ENCODE measurements at regions not wholly inside any gene's neighbourhood (a gene's known extent, or its start where the extent isn't known, plus 50 kb on each side); places are given as distances from the start of the nearest gene placed in this dataset.
"Not testable (repeated sequence)": the region's sequence is repeated elsewhere in the genome, so short reads cannot be mapped to it uniquely, and the experiment has no call there.

DNA sequence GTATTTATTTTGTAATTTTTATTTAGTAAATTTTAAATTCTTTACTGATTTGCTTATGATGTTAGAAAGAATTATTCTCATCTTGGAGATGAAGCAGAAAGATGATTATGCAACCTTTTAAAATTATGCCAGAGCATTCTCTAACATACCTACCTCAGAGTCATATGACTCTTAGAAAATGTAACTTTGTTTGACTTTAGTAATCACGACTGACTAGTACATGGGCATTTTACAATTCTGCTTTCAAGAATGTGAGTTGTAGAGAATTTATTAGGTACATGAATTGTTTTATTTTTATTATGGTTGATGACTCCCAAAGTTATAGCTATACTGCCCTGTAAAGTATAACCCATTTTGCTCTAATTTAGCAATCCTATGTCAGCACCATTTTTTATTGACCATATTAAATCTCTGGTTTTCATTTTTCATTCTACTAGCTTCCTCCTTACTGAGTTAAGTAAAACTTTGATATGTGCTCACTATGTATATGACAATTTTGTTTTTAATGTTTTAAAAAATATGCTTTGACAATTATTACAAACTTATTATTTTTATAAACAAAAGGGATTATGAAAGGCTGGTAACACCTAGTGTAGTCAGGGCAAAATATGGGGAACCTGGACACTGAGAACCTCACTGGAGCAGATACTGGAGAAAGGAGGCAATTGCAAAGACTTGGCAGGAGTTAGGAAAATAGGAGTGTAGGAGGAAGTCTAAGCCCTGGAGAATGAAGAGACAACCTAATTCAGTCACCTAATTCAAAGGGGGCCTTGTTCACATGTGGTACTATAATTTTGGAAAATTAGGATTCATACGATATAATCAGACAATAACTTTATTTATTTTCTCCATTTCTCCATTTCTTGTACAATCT, 249.7 kb upstream of the DAB2 start:
- DNase-seq: no peak

DNA sequence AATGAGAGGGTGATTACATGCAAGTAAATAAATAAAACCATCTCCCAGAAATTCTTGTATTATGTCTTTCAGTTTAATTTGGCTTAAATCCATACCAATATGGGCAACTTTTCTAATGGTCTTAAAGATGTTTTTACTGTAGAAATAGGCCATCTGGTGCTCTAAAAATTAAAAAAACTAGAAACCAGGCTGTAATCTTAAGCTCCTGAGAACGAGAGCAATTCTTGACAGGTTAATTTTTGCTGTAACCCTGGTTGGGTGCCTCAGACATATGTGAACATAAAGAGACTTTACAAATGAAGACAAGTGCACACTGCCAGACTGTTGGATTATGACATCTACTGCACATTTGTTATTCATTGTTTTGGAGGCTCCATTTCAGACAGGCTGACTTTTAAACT, 246.8 kb upstream of the DAB2 start:
- DNase-seq: no peak

DNA sequence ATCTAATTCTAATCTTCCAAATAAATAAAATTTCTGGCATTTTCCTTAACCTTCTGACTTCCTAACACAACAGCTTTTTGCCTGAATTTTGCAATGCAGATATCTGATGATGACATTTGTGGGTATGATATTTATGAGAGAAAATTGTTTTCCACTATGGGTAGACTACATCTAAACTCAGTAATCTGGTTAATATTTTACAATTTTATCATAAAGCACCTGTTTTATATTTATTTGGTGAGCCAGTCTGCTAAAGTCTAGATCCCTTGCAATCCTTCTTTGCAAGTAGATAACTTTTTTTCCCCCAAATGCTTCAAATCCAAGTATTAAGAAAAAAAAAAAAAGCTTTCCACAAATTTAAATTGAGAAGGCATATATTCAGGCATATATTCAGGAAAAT, 246.2 kb upstream of the DAB2 start:
- no peak for DNase-seq

DNA sequence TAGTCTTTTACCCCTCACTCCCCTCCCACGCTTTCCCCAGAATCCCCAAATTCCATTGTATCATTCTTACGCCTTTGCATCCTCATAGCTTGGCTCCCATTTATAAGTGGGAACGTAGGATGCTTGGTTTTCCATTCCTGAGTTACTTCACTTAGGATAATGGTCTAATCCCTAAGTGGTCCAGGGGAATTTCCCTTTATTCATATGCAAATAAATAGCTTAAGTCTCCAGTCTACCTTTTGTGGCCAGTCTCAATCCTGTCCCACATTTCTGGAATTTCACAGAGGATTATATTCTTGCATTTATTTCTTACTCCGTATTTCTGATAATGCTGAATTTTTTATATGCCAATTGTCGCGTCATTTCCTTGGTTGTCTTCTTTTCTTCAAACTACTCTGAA, 245.6 kb upstream of the DAB2 start:
- DNase-seq: no peak

DNA sequence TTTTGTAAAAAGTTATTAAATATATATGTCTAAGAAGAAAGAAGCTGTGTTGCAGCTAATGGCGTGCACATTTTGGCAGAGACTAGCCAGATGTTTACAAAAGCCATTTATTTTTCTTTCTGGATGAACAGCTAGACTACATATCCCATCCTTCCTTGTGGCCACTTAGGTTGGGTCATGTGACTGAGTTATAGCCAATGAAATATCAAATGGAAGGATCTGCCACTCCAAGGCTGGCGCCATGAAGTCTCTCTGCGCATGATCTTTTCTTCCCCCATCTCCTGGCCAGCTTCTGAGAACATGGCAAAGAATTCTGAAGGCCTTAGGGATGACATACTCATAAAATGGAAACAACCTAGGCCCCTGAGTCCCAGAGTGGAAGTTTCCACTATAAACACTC, 244.2 kb upstream of the DAB2 start:
- DNase-seq: no peak

DNA sequence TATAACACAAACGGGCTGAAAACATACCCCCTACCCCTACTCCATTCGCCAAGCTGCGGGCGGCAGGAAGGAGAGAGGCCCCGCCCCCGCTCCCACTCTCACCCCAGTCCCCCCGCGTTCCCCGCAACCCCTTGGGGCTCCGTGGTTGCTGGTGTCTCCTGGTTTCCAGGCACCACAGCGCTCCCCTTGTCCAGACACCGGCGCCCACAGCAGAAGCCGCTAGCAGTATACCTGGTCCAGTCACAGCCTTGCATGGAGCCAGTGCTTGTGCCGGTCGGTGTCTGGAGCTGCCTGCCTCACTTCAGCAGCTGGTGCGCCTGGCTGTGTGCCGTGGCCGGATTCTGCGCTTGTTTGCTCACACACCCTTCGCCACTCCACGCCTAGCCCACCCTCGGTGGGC, 240.5 kb upstream of the DAB2 start:
- no peak for DNase-seq

DNA sequence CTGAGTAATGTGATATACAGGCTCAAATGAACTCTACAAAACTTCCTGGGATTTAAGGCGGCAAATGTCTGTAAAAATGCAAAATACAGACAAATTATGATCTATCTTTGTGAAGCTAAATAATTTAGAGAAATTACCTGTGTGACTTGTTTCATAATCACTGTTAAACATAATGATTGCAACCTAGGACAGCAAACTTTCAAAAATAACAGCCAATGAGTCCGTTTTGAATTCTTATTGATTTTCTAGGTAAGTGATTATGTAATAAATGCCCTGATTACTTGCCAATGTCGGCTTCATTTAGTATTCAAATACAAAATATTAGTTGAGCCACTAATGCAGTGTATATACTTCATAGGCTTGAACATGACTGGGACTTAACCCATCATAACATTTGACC, 238.2 kb upstream of the DAB2 start:
- DNase-seq: no peak

DNA sequence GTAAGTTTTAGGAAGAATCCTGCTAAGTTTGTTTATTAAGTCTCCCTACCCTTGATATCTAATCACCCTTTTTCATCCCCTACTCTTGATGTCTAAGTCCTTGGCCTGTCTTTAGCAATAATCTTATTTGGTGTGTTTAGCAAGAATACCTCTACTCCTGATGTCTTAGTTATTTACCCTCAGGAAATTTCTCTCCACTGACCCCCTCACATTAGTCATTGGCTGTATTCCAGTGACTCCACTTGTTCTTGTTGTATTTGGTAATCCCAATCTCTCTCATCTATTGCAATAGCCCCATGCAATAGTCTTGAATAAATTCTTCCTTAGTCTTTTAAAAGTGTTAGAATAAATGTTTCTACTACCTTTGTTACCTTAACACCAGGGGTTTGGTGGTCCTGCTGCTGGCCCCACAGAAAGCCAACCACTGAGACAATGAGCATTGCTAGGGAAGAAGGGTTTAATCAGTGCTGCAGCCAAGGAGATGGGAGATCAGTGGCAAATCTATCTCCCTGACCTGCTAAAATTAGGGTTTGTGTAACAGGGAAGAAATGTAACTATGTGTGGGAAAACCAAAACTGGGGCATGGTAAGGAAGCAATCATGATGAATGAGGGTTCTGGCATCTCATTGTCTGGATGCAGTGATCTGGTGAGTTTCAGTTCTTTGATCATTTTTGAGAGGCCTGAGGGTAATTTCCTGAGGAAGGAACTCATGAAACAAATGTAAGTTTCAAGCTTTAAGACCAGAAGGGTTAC, 236.4 kb upstream of the DAB2 start:
- DNase-seq: peak; percentile 57

DNA sequence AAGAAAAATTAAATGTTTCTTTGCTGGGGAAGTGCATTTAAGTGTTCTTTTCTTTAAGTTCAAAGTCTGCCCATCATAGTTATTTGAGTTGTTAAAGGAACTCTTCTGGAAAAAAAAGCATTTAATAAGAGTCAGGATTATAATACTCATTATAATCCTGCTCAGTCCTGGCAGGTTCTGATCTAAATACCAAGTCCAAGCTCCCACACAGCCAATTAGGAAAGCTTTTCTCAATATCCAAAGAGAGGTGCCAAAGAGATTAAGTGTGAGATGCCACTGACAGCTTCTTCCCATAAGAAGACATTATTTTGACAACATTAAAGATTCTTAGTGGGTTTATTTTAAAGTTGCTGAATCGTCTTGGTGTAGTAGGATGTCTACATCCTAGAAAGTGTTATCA, 235.2 kb upstream of the DAB2 start:
- no peak for DNase-seq

DNA sequence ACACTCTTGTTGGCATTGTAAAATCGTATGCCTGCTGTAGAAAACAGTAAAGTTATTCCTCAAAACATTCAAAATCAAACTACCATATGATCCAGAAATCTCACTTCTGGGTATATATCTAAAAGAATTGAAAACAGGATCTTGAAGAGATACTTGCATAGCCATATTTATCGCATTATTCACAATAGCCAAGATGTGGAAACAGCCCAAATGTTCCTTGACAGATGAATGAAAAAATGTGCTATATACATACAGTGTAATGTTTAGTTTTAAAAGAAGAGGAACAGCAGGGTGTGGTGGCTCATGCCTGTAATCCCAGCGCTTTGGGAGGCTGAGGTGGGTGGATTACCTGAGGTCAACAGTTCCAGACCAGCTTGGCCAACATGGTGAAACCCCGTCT, 234.1 kb upstream of the DAB2 start:
- DNase-seq: no peak

DNA sequence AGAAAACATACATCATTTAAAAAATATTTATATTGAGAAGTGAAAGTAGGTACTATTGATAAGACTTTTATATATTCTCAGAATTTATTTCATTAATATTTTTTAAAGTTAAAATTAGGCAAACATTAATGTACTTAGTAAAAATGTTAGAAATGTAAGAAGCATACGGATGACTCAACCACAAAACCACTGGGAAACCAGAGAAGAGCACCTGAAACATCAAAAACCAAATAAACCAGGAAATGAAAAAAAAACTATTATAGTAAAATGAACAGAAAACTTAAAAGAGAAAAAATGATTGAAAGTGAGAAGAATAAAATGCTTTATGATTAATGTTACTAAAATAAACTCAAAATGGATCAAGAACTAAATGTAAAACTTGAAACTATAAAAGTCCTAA, 233.2 kb upstream of the DAB2 start:
- DNase-seq: peak; percentile 35

DNA sequence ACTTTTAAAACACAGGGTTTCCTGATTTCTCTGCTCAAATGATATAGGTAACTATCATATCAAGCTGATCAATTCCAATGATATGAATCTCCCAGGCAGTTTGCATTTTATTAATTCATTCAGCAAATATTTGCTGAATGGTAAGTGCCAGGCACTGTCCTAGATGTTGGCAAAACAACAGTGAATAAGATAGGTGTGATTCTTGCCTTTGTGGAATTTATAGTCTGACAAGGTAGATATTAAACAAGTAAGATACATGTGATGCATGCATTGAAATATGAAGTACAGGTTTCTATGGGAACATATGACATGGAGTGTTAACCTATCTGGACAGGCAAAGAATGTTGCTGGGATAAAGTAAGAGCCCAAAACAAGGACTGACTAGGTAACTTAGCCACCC, 231.8 kb upstream of the DAB2 start:
- no peak for DNase-seq

DNA sequence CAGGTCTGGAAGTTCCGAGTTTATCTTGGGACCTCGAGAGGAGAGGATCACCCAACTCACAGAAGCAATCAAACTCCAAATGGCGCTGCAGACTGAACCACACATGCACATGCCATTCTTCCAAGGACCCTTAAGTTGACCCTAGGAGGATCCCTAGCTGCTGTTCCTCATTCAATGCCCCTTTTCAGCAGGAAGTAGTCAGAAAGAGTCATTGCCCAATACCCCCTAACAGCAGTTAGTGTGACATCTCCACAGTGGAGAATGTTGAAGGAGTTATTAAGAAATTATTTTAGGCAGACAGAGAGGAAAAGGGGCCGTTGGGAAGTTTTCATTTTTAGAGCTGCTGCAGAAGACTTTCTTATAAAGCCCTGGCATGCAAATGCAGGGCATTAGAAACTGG, 229.9 kb upstream of the DAB2 start:
- no peak for DNase-seq

DNA sequence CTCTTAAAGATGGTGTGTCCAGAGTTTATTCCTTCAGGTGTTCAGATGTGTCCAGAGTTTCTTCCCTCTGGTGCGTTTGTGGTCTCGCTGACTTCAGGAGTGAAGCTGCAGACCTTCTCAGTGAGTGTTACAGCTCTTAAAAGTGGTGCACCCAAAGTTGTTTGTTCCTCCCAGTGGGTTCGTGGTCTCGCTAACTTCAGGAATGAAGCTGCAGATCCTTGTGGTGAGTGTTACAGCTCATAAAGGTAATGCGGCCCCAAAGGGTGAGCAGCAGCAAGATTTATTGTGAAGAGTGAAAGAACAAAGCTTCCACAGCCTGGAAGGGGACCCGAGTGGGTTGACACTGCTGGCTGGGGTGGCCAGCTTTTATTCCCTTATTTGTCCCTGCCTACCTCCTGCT, 227.7 kb upstream of the DAB2 start:
- not testable (repeated sequence) for DNase-seq

DNA sequence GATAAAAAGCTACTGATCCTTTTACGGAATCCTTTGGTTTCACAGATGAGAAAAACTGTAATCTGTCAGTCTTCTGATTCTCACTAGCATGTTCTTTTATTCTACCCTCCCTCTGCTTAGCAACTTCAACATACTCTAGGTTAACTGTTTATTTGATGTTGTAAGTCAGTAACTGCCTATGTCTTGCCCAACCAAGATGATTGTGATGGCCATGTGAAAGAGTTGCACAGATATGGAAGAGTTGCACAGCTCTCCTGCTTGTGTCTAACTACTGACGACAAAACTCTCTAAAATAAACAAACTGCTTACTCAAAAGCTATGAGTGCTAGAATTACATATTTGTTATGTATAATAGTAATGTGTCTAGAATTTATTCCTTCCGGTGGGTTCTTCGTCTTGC, 227.3 kb upstream of the DAB2 start:
- DNase-seq: no peak

DNA sequence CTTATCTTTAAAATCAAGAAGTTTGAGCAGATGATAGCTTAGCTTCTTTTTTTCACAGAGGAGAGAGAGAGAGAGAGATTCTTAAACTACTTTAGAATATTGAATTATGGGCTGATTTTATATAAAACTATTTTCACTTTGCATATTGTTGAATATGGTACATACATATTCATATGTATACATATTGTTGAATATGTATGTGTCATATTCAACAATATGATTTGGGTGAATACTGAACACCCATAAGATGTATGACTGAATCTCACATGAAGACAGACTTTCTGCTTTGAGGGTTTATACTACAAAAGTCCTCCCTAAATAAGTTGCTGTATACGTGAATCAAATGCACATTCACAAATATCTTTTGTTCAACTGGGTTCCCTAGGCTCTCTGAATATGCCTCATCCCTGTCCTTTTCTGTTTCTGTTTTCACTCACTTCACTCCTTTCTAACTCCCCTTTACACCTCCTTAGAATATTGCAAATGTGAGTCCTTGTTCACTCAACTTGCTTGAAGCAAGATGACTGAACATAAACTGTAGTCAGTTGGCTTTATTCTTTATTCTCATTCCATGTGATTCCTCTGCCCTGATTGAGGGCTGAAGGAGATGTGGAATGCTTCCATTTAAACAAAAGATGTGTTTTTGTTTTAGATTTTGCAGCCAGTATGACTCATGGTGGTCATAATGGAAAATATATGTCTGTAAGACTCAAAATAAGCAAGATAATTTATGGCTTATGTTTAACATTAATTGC, 225.4 kb upstream of the DAB2 start:
- DNase-seq: no peak

DNA sequence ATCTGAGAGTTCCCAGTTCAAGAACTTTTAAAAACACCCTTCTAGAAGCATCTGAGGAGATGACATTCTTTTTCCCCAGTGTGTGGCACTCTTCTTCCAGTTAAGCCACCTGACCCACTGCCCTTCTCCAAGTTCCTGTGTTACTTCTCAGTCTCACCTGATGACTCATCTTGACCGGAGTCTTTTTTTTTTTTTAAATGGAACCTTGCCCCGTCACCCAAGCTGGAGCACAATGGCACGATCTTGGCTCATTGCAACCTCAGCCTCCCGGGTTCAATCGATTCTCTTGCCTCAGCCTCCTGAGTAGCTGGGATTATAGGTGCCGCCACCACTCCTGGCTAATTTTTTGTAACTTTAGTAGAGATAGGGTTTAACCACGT, 224.1 kb upstream of the DAB2 start:
- DNase-seq: peak; percentile 50

DNA sequence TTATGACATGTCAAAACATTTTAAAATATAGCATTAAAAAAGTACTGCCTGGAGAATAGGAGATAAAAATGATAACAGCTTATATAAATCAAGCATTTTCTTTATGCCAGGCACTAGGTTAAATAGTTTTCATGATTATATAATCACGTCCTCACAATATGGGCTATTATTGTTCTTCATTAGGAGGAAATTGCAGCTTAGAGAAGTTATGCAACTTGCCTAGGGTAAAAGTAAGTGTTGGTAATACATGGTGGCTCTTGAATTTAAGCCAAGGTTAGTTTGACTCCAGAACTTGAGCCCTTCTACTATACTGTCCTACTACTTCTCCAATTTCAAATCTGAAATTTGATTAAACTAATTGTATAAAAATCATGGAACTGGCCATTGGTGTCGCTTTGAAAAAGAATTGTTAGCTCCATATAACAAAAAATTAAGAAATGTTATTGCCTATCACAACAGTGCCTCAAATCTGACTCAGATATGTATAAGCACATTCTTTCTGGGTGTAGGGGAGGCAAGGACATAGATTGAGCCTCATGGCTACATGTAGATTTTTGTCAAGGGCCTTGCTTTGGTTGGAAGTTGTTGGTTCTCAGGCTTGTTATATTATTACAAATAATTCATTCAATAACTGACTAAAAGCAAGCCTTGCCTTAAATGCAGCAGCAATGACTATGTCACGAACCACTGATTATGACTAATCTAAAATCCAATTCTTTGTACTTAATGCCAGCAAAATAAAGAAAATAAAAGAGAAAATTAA, 223.5 kb upstream of the DAB2 start:
- DNase-seq: no peak

DNA sequence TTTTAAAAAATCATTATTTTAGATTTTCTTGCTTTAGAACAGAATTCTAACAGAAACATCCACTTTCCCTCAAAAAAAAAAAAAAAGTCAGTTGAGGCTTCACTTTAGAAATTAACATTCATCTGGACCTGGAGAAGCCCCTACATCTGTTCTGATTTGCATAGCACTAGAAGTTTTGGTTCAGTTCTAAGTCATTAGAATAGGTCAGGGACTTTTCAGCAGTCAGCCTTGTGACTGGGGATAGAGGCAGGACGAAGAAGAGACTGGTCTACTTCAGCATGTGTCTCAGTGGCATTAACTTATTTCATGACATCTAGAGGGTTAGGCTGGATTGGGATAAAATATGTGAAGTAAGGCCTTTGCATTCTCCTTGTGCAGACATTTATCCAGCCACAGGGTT, 215.8 kb upstream of the DAB2 start:
- no peak for DNase-seq

DNA sequence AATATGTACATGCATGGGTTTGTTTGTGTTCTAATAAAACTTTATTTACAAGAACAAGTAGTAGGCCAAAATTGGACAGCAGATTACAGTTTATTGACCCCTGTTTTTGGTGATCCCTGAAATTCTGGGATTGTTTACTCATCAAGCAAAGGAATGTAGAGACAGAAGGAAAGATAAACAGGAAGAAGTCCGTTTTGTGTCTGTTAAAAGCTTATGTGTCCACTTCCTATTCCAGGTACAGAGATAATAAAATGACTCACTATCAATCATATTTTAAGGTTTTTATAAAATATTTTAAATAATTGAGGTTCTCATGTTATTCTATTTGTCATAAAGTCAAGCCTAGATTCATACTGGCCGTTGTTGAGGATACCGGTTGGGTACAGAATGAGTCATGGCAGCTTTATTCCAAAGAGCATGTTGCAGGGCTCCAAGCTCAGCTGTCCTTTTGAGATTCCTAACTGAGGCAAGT, 214.9 kb upstream of the DAB2 start:
- DNase-seq: no peak

DNA sequence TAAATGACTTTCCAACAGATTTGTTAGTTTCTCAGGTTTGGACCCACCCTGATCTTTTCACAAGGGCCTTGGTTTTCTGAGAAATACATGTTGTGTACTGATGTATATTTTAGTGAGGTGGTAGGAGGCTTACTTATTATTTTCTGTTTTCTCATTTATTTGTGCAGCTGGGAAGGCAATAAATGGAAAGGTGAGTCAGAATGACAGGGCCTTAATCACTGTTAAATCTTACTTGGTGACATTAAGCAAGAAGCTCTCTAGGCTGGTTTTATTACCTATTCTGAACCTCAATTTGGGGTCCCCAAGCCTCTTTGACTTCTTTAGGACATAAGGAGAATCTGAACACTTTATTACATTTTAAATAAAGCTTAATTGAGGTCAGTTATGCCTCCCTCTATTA, 214.0 kb upstream of the DAB2 start:
- no peak for DNase-seq

DNA sequence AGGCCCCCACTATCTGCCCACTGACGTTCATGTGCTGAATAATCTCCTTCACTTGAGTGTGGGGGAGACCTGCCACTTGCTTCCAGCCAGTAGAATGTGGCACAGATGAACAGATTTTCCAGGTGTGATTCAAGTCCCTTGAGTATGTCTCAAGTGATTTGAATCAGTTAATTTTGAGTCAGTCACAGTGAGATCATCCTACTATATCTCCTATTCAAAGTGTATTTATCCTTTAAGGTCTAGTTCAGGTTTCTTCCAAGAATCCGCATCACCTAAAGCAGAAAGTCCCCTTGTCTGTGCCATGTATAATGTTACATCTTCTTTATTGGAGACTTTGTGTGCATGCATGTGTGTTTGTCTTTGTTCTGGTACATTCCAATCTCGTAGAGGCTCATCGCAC, 208.3 kb upstream of the DAB2 start:
- no peak for DNase-seq

DNA sequence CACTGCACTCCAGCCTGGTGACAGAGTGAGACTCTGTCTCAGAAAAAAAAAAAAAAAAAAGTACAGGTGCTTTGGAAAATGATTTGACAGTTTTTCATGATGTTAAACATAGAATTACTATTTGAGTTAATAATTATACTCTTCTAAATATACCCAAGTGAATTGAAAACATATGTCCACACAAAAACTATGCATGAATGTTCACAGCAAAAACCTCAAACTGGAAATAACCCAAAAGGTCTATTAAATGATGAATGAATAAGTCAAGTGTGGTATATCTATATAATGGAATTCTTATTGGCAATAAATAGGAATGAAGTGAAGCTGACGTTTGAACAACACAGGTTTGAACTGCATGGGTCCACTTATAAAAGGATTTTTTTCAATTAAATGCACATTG, 207.2 kb upstream of the DAB2 start:
- DNase-seq: no peak

All from kidney glomerular epithelial cell (primary cell).